HG02884 (cell line): ENCODE measurements at regions not wholly inside any gene's neighbourhood (a gene's known extent, or its start where the extent isn't known, plus 50 kb on each side); places are given as distances from the start of the nearest gene placed in this dataset.

Experiments used
- ATAC-seq: cut with Tn5 transposase; IDR thresholded peaks from one replicate; pipeline ENCODE4 v1.9.1; 2021; ENCODE audit warnings: mild to moderate bottlenecking, moderate library complexity; ENCODE audit not compliant: unreplicated experiment

- ATAC-seq: no peak
Observed at GRCh38 chr10:129322933-129323820, 143.9 kb upstream of the MGMT start.

DNA sequence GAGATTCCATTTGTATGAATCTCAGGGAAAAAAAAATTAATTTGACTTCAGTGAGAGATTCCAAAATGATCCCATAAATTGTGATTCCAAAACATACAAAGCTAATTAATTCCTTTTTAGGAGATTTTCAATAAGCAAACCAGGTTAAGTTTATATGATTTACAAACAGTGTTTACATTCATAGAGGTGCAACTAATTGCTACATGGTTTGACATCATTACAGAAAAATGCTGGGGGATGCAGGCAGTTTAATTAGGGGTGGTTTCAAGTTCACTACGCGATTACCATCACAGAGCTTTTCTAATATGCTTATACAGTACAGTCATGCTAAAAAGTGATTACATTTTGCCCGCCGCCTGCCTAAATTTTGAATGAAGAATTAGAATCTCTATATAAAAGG lies 143.2 kb upstream of the MGMT start:
- ATAC-seq: no peak

- ATAC-seq: no peak
Observed at GRCh38 chr10:129325893-129326292, 141.1 kb upstream of the MGMT start.

GRCh38 chr10:129328546-129328945 lies 138.5 kb upstream of the MGMT start:
- ATAC-seq: no peak

DNA sequence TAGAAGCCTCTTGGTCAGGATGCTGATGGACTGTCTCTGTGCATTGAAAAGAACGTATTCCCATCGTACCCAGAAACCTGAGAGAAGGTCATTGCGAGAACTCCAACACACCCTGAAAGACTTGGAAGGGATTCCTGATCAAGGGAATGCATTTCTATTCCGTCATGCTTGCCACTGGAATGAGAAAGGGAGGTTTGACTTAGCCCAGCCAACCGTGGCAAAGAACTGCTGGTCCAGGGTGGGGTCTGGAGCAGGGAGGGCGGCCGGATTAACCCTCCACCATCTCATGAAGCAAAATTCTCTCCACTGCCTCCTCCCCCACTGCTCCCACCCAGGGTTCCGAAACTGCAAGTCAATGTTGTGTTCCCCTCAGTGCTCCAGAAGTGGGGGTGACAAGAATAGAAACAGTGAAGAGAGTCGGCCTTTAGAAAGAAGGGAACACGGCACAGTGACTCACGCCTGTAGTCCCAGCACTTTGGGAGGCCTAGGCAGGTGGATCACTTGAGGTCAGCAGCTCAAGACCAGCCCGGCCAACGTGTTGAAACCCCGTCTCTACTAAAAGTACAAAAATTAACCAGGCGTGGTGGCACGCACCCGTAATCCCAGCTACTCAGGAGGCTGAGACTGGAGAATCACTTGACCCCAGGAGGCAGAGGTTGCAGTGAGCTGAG lies 137.5 kb upstream of the MGMT start:
- ATAC-seq: no peak

DNA sequence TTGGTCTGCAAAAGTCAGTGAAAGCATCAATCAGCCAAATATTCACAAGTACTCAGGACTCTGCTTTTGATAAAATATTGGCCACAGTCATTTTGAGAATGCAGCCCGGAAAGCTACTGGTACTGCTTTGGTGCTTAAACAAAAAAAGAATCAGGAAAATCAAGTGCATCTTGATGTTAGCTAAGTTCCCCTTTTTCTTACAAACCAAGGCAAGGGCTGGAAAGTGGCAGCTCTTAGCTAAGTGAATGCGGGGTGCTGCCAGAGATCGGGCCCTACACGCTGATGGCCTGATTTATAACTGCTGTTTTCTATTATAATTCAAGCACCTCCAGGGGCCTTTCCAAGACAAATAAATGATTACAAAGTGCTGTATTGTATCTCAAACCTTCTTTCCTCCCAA lies 136.8 kb upstream of the MGMT start:
- no peak for ATAC-seq

DNA sequence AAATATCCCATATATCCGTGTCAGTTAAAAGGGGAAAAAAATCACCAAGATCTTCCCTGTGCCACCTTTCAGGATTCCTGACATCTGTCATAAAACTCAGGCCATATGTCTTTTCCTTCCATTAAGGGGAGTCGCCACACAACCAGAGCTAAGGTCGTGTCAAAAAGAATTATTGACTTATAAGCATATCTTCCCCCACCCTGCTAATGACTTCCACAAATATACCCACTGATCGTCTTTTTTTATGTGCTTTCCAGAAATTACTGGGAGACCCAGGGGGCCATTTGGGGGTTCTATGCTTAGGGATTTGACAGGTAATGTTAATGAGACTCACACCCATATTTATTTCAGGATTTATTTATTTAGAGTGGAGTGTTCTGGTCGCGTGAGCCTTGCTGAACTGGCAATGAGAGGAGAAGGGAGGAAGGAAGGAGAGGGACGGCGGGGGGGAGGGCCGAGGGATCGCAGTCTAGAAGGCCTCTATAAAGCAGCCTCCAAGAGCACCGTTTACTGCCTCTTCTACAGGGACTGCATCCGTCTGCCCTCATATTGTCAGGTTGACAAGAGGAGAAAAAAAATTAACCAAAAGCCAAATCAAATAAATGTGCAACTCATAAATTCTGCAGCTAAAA lies 135.7 kb upstream of the MGMT start:
- ATAC-seq: no peak

- ATAC-seq: no peak
Observed at GRCh38 chr10:129331839-129332220, 135.2 kb upstream of the MGMT start.

- no peak for ATAC-seq
Observed at GRCh38 chr10:129332476-129332875, 134.6 kb upstream of the MGMT start.

DNA sequence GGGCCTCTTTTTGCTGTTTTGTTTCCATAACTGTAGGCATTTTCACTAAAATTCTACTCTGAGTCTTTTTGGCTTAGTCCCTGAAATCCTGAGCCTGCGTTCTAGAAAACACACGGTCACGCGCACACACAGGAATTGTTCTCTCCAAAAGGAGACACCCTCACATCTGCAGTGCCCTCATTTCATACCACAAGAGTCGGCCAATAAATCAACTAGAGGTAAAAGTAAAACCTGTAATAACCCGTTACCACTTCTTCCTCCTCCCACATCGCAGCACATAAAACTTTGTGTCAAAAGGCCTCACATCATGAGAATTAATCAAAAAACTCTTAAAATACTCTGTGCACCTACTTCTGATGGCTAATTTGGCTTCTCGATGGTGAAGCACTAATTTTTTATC lies 133.3 kb upstream of the MGMT start:
- no peak for ATAC-seq

DNA sequence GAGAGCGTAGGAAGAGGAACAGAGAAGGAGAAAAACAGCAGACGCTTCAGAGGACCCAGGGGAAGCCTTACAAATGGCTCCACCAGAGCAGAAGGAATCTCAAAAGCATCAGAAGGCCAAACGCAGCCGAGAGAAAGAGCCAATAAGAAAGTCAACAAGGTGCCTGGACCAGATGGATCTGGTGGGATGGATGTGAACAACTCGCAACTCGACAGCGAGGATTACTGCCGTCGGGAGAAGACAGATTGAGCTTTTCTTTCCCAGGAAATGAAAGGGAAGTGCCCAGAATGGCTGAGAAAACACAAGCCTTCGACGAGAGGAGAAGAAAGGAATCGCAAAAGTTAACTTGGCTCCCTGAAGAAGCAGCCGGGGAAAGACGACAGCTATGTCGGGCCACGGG lies 132.8 kb upstream of the MGMT start:
- no peak for ATAC-seq

- no peak for ATAC-seq
Observed at GRCh38 chr10:129335396-129335795, 131.6 kb upstream of the MGMT start.

GRCh38 chr10:129335942-129336341 lies 131.1 kb upstream of the MGMT start:
- no peak for ATAC-seq

- no peak for ATAC-seq
Observed at GRCh38 chr10:129339191-129339590, 127.8 kb upstream of the MGMT start.

GRCh38 chr10:129339841-129340240 lies 127.2 kb upstream of the MGMT start:
- ATAC-seq: no peak

- ATAC-seq: no peak
Observed at GRCh38 chr10:129341087-129341486, 126.0 kb upstream of the MGMT start.

DNA sequence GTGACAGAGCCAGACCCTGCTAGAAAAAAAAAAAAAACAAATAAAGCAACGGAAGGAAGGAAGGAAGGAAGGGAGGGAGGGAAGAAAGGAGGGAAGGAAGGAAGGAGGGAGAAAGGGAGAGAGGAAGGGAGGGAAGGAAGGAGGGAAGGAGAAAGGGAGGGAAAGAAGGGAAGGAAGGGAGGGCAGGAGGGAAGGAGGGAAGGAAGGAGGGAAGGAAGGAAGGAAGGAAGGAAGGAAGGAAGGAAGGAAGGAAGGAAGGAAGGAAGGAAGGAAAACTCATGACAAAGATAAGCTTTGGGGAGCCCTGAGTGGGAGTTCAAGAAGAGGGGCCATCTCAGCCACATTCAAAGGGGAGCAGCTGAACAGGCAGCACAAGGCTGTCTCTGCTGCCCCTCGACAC lies 124.7 kb upstream of the MGMT start:
- no peak for ATAC-seq

- ATAC-seq: no peak
Observed at GRCh38 chr10:129343141-129343540, 123.9 kb upstream of the MGMT start.

GRCh38 chr10:129344103-129344502 lies 122.9 kb upstream of the MGMT start:
- no peak for ATAC-seq

DNA sequence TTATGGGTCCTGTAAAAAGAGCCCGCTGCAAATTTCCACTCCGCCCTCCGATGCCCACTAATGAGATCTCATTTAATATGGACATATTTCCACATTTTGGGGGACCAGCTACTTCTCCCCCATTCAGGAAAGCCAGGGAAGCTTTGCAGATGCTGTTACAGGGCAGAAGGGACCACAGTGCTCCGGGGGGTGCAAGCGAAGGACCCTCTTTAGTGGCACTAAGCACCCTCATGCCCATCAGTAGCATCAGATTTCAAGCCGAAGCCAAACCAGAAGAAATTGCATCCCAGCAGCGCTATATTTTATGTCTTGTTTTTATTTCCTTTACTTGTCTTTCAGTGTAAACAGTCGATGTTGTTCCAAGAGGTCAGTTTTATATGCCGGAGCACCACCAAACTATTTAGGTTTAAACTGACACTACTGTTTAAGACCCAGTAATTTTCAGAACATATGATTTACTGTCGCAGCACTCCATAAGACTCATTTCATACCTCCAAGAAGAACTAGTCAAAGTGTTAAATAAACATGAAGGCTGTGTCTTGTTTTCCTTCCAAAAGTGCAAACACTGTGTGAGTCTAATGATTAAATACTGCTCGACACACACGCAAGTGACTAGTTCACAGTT lies 122.2 kb upstream of the MGMT start:
- ATAC-seq: no peak

- no peak for ATAC-seq
Observed at GRCh38 chr10:129345763-129346162, 121.3 kb upstream of the MGMT start.

GRCh38 chr10:129350690-129351089 lies 116.4 kb upstream of the MGMT start:
- no peak for ATAC-seq
